CD8-positive, alpha-beta memory T cell (primary cell): ENCODE measurements at regions not wholly inside any gene's neighbourhood (a gene's known extent, or its start where the extent isn't known, plus 50 kb on each side); places are given as distances from the start of the nearest gene placed in this dataset.
"Not testable (repeated sequence)": the region's sequence is repeated elsewhere in the genome, so short reads cannot be mapped to it uniquely, and the experiment has no call there.

Experiments used
- CTCF ChIA-PET: fragments of 350-600 bp; sonication (Branson Sonifier 250); formaldehyde crosslinking; loops from one replicate; lab custom pipeline; 2021; ENCODE audit warnings: antibody characterized with exemption; lab: Charles Lee
- POLR2A ChIA-PET: fragments of 350-600 bp; sonication (Branson Sonifier 250); formaldehyde crosslinking; loops from one replicate; lab custom pipeline; 2021; ENCODE audit warnings: antibody characterized with exemption; lab: Charles Lee
- DNase-seq, 5 donors: peaks; one replicate each; pipeline versions ENCODE4 v3.0.0 to v3.0.0-alpha.2; 2020 to 2022; ENCODE audit warnings: mixed read lengths in 1 of 5
- H3K27ac ChIP-seq: one replicate; pipeline ENCODE4 v1.7.0; 2013; ENCODE audit warnings: low read depth, mild to moderate bottlenecking, low read length, moderate library complexity
- H3K27me3 ChIP-seq: 2 replicates; pipeline ENCODE4 v1.7.0; 2013; ENCODE audit warnings: low read length, mild to moderate bottlenecking; ENCODE audit not compliant: insufficient read depth, poor library complexity, severe bottlenecking
- H3K36me3 ChIP-seq: 2 replicates; pipeline ENCODE4 v1.7.0; 2013; ENCODE audit warnings: mild to moderate bottlenecking, low read length, moderate library complexity; ENCODE audit not compliant: insufficient read depth
- H3K4me1 ChIP-seq: 2 replicates; pipeline ENCODE4 v1.7.0; 2013; ENCODE audit warnings: mild to moderate bottlenecking, low read length, moderate library complexity; ENCODE audit not compliant: insufficient read depth
- H3K4me3 ChIP-seq: 2 replicates; pipeline ENCODE4 v1.7.0; 2013; ENCODE audit warnings: mild to moderate bottlenecking, low read length
- H3K9me3 ChIP-seq: 2 replicates; pipeline ENCODE4 v1.7.0; 2013; ENCODE audit warnings: mild to moderate bottlenecking, low read length
- H3K27ac Mint-ChIP-seq, 8 donors: one replicate each; pipeline ENCODE4 v1.8.0; 2020 to 2021; ENCODE audit warnings: mixed read lengths in 8 of 8, mild to moderate bottlenecking in 6 of 8, inconsistent platforms in 3 of 8, moderate library complexity in 3 of 8
- H3K27me3 Mint-ChIP-seq, 2 donors: one replicate each; pipeline ENCODE4 v1.8.0; 2020 to 2021; ENCODE audit warnings: mixed read lengths in 2 of 2, mild to moderate bottlenecking in 1 of 2, moderate library complexity in 1 of 2
- H3K36me3 Mint-ChIP-seq, 3 donors: one replicate each; pipeline ENCODE4 v1.8.0; 2020 to 2021; ENCODE audit warnings: mixed read lengths in 3 of 3, inconsistent platforms in 1 of 3, mild to moderate bottlenecking in 1 of 3
- H3K4me1 Mint-ChIP-seq, 3 donors: one replicate each; pipeline ENCODE4 v1.8.0; 2020 to 2021; ENCODE audit warnings: mixed read lengths in 3 of 3, inconsistent platforms in 1 of 3, mild to moderate bottlenecking in 1 of 3
- H3K4me3 Mint-ChIP-seq, 7 donors: one replicate each; pipeline ENCODE4 v1.8.0; 2020 to 2021; ENCODE audit warnings: mixed read lengths in 7 of 7, mild to moderate bottlenecking in 6 of 7, moderate library complexity in 4 of 7, inconsistent platforms in 2 of 7
- H3K9me3 Mint-ChIP-seq, 5 donors: one replicate each; pipeline ENCODE4 v1.8.0; 2020 to 2022; ENCODE audit warnings: mixed read lengths in 5 of 5, mild to moderate bottlenecking in 3 of 5, moderate library complexity in 2 of 5, inconsistent platforms in 1 of 5

GRCh38 chr5:153939101-153939500 is 99.6 kb downstream of the FAM114A2 start:
- H3K36me3 ChIP-seq = no peaks in the 10 kb centered on the region
- Mint-ChIP-seq H3K27ac (no peak overlapping the region), H3K4me1 (no peaks in the 10 kb centered on the region), H3K36me3 (peaks cover 0 to 36% (median 0%) of the 10 kb centered on the region in 3 donors), H3K4me3 (no peak overlapping the region), H3K9me3 (peaks cover 38 to 70% (median 60%) of the 10 kb centered on the region in 5 donors), H3K27me3 (peaks cover 6 to 14% of the 10 kb centered on the region in 2 donors)
- peaks cover 11% of the 10 kb centered on the region for H3K9me3 ChIP-seq
- no peak overlapping the region for H3K27ac ChIP-seq
- ChIA-PET POLR2A (no interaction called here), CTCF (no interaction called here)
- no peak for DNase-seq
- H3K4me3 ChIP-seq = no peak overlapping the region
- no peaks in the 10 kb centered on the region for H3K4me1 ChIP-seq
- H3K27me3 ChIP-seq = no peaks in the 10 kb centered on the region

GRCh38 chr5:153938191-153938842 is 100.4 kb downstream of the FAM114A2 start:
- Mint-ChIP-seq H3K4me3 (no peak overlapping the region), H3K4me1 (no peaks in the 10 kb centered on the region), H3K36me3 (peaks cover 0 to 40% (median 0%) of the 10 kb centered on the region in 3 donors), H3K27ac (no peak overlapping the region), H3K9me3 (peaks cover 42 to 69% (median 62%) of the 10 kb centered on the region in 5 donors), H3K27me3 (peaks cover 5 to 9% of the 10 kb centered on the region in 2 donors)
- POLR2A ChIA-PET = no interaction called here
- no peak for DNase-seq
- H3K36me3 ChIP-seq = no peaks in the 10 kb centered on the region
- no peaks in the 10 kb centered on the region for H3K4me1 ChIP-seq
- H3K4me3 ChIP-seq = no peak overlapping the region
- peaks cover 11% of the 10 kb centered on the region for H3K9me3 ChIP-seq
- CTCF ChIA-PET = no interaction called here
- H3K27me3 ChIP-seq = no peaks in the 10 kb centered on the region
- no peak overlapping the region for H3K27ac ChIP-seq

DNA sequence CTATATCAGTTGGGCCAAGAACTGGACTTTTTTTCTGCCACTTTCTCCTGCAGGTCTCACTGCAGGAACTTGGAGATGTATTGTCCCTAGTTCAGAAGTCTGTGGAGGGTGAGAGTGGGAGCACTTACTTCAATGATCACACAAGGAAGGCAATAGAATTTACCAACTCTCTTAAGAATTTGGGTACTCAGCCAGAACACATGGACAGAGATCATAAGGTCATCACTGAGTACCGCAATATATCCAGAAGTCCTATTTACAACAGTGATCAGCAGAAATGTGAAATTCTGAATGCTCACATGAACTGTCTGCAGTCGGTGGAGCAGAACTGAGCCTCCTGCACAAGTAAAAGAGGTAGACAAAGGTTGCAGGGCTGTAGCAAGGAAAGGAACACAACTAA is 101.0 kb downstream of the FAM114A2 start:
- CTCF ChIA-PET = no interaction called here
- POLR2A ChIA-PET = no interaction called here

DNA sequence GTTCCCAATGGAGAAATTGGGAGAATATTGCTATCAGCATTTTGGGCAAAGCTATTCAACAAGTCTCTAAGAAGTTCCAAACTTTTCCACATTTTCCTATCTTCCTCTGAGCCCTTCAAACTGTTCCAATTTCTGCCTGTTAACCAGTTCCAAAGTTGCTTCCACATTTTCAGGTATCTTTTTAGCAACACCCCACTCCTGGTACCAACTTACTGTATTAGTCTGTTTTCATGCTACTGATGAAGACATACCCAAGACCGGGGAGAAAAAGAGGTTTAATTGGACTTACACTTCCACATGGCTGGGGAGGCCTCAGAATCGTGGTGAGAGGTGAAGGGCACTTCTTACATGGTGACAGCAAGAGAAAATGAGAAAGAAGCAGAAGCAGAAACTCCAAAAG is 103.6 kb downstream of the FAM114A2 start:
- POLR2A ChIA-PET, DNase-seq, H3K4me1 Mint-ChIP-seq, H3K27me3 ChIP-seq, H3K36me3 ChIP-seq, H3K27ac ChIP-seq, H3K4me3 Mint-ChIP-seq, CTCF ChIA-PET, H3K4me3 ChIP-seq, H3K27ac Mint-ChIP-seq, H3K9me3 ChIP-seq, H3K27me3 Mint-ChIP-seq, H3K4me1 ChIP-seq: not testable (repeated sequence)
- peaks cover 0 to 28% (median 0%) of the 10 kb centered on the region in 3 donors for H3K36me3 Mint-ChIP-seq
- peaks cover 20 to 40% (median 34%) of the 10 kb centered on the region in 5 donors for H3K9me3 Mint-ChIP-seq

More for the DNA sequence above, 101.0 kb downstream of the FAM114A2 start:
- Histone ChIP-seq H3K27me3 (no peaks in the 10 kb centered on the region), H3K4me3 (no peak overlapping the region), H3K27ac (no peak overlapping the region), H3K9me3 (peaks cover 11% of the 10 kb centered on the region), H3K4me1 (no peaks in the 10 kb centered on the region), H3K36me3 (no peaks in the 10 kb centered on the region)
- Mint-ChIP-seq H3K27ac (no peak overlapping the region), H3K9me3 (peaks cover 39 to 64% (median 55%) of the 10 kb centered on the region in 5 donors), H3K4me1 (no peaks in the 10 kb centered on the region), H3K36me3 (peaks cover 0 to 40% (median 0%) of the 10 kb centered on the region in 3 donors), H3K27me3 (peaks cover 5 to 6% of the 10 kb centered on the region in 2 donors), H3K4me3 (no peak overlapping the region)
- DNase-seq = no peak

DNA sequence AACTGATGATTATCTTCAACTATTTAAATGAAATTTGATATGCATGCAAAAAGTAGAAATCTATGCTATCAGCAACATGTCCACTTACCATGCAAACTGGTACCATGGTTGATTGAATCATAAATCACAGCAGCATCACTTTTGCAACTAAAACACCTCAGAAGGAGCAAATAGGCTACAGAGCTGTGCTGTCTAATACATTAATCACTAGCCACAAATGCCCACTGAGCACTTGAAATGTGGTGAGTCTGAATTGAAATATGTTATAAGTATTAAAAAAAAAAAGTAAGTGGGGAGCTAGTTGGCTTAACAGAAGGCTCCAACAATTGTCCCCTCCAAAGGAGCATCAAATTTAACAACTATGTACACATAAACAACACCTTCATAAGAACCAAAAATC is 112.5 kb downstream of the FAM114A2 start:
- Histone ChIP-seq H3K36me3 (no peaks in the 10 kb centered on the region), H3K27ac (no peak overlapping the region), H3K4me1 (no peaks in the 10 kb centered on the region), H3K9me3 (no peaks in the 10 kb centered on the region), H3K4me3 (no peak overlapping the region), H3K27me3 (no peaks in the 10 kb centered on the region)
- Mint-ChIP-seq H3K4me3 (no peak overlapping the region), H3K36me3 (peaks cover 0 to 4% (median 0%) of the 10 kb centered on the region in 3 donors), H3K9me3 (no peaks in the 10 kb centered on the region), H3K4me1 (no peaks in the 10 kb centered on the region), H3K27me3 (peaks cover 4 to 25% of the 10 kb centered on the region in 2 donors), H3K27ac (no peak overlapping the region)
- ChIA-PET CTCF (no interaction called here), POLR2A (no interaction called here)
- DNase-seq = no peak

DNA sequence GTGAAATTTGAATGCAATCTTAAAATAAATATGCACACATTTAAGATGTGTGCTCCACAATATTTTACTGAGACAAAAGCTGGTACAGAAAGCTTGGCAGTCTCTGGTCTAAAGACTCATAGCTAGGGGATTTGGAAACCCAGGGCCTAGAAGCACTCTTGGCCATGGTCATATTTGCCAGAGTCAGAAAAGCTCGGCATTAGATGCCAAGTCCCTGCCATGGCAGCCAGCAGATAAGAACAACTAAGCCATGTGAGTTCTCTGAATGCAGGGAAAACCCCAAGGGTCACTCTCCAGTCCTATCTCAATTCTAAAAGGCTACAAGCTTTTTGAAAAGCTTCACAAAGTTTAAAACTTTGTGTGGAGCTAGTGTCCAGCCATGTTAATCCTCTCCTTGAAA is 119.5 kb downstream of the FAM114A2 start:
- no peaks in the 10 kb centered on the region for H3K9me3 ChIP-seq
- H3K4me1 Mint-ChIP-seq = no peaks in the 10 kb centered on the region
- no peak overlapping the region for H3K4me3 Mint-ChIP-seq
- H3K27ac ChIP-seq = no peak overlapping the region
- ChIA-PET CTCF (no interaction called here), POLR2A (no interaction called here)
- no peaks in the 10 kb centered on the region for H3K36me3 ChIP-seq
- no peaks in the 10 kb centered on the region for H3K27me3 ChIP-seq
- DNase-seq = no peak
- H3K27ac Mint-ChIP-seq = no peak overlapping the region
- H3K4me3 ChIP-seq = no peak overlapping the region
- peaks cover 0 to 4% (median 0%) of the 10 kb centered on the region in 3 donors for H3K36me3 Mint-ChIP-seq
- no peaks in the 10 kb centered on the region for H3K4me1 ChIP-seq
- H3K27me3 Mint-ChIP-seq = peaks cover 8 to 31% of the 10 kb centered on the region in 2 donors
- H3K9me3 Mint-ChIP-seq = peaks cover 9 to 17% (median 12%) of the 10 kb centered on the region in 5 donors

- Histone ChIP-seq H3K9me3 (no peaks in the 10 kb centered on the region), H3K36me3 (no peaks in the 10 kb centered on the region), H3K27me3 (no peaks in the 10 kb centered on the region), H3K4me1 (no peaks in the 10 kb centered on the region), H3K27ac (no peak overlapping the region), H3K4me3 (no peak overlapping the region)
- CTCF ChIA-PET = no interaction called here
- no peak overlapping the region for H3K27ac Mint-ChIP-seq
- peaks cover 0 to 2% (median 0%) of the 10 kb centered on the region in 5 donors for H3K9me3 Mint-ChIP-seq
- H3K36me3 Mint-ChIP-seq = no peaks in the 10 kb centered on the region
- no peak overlapping the region for H3K4me3 Mint-ChIP-seq
- DNase-seq = no peak
- no peaks in the 10 kb centered on the region for H3K4me1 Mint-ChIP-seq
- peaks cover 1 to 4% of the 10 kb centered on the region in 2 donors for H3K27me3 Mint-ChIP-seq
- POLR2A ChIA-PET = no interaction called here
Observed at GRCh38 chr5:153907170-153907775, 131.4 kb downstream of the FAM114A2 start.

- POLR2A ChIA-PET = no interaction called here
- no peaks in the 10 kb centered on the region for H3K27me3 ChIP-seq
- Mint-ChIP-seq H3K9me3 (no peaks in the 10 kb centered on the region), H3K27ac (no peak overlapping the region), H3K36me3 (no peaks in the 10 kb centered on the region), H3K4me3 (no peak overlapping the region), H3K4me1 (no peaks in the 10 kb centered on the region), H3K27me3 (peaks cover 1 to 4% of the 10 kb centered on the region in 2 donors)
- DNase-seq = no peak
- no peaks in the 10 kb centered on the region for H3K4me1 ChIP-seq
- CTCF ChIA-PET = no interaction called here
- H3K36me3 ChIP-seq = no peaks in the 10 kb centered on the region
- H3K4me3 ChIP-seq = no peak overlapping the region
- H3K9me3 ChIP-seq = no peaks in the 10 kb centered on the region
- H3K27ac ChIP-seq = no peak overlapping the region
Observed at GRCh38 chr5:153905219-153905618, 133.5 kb downstream of the FAM114A2 start.
